MM.1S (cell line): ENCODE measurements at regions not wholly inside any gene's neighbourhood (a gene's known extent, or its start where the extent isn't known, plus 50 kb on each side); places are given as distances from the start of the nearest gene placed in this dataset.

Experiments used
- CTCF ChIP-seq: fragments of 300-600 bp; sonication (generic); IDR thresholded peaks from 2 replicates; pipeline ENCODE4 v1.5.1; 2016; ENCODE audit warnings: antibody characterized with exemption, low read length, mixed read lengths
- EZH2 ChIP-seq: fragments of 300-600 bp; sonication (generic); optimal IDR thresholded peaks from 2 replicates; pipeline ENCODE3; 2017; ENCODE audit warnings: low read depth, mild to moderate bottlenecking, antibody characterized with exemption, low read length, mixed read lengths

DNA sequence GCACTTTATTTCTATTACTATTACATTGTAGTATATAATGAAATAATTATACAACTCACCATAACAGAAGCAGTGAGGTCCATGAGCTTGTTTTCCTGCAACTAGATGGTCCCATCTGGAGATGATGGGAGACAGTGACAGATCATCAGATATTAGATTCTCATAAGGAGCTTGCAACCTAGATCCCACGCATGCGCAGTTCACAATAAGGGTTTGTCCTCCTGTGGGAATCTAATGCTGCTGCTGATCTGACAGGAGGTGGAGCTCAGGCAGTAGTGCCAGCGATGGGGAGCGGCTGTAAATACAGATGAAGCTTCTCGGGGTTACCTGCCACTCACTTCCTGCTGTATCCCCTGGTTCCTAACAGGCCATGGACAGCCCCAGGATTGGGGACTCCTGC, 139.5 kb upstream of the TCF21 start:
- TF ChIP-seq EZH2 = no peak
- no peak for TF ChIP-seq CTCF
